HG03196 (cell line): ENCODE measurements at regions not wholly inside any gene's neighbourhood (a gene's known extent, or its start where the extent isn't known, plus 50 kb on each side); places are given as distances from the start of the nearest gene placed in this dataset.
"Not testable (repeated sequence)": the region's sequence is repeated elsewhere in the genome, so short reads cannot be mapped to it uniquely, and the experiment has no call there.

Experiments
- ATAC-seq: cut with Tn5 transposase; IDR thresholded peaks from one replicate; pipeline ENCODE4 v1.9.1; 2021; ENCODE audit not compliant: unreplicated experiment

GRCh38 chrX:69063486-69063885 is 101.8 kb downstream of the PJA1 start:
- no peak for ATAC-seq

- ATAC-seq, result no peak
Observed at GRCh38 chrX:69062493-69062892, 102.8 kb downstream of the PJA1 start.

GRCh38 chrX:69060631-69061408 is 104.4 kb downstream of the PJA1 start:
- no peak for ATAC-seq

- no peak for ATAC-seq
Observed at GRCh38 chrX:69055193-69055592, 110.1 kb downstream of the PJA1 start.

- not testable (repeated sequence) for ATAC-seq
Observed at GRCh38 chrX:69054497-69054896, 110.8 kb downstream of the PJA1 start.

GRCh38 chrX:69051901-69052300 is 113.4 kb downstream of the PJA1 start:
- no peak for ATAC-seq

GRCh38 chrX:69050051-69050765 is 115.0 kb downstream of the PJA1 start:
- ATAC-seq, result no peak

GRCh38 chrX:69046996-69047490 is 118.2 kb downstream of the PJA1 start:
- no peak for ATAC-seq

- no peak for ATAC-seq
Observed at GRCh38 chrX:69045616-69046345, 119.5 kb downstream of the PJA1 start.

GRCh38 chrX:69038816-69039215 is 126.4 kb downstream of the PJA1 start:
- no peak for ATAC-seq

- no peak for ATAC-seq
Observed at GRCh38 chrX:69038188-69038587, 127.1 kb downstream of the PJA1 start.

GRCh38 chrX:69037786-69038185 is 127.5 kb downstream of the PJA1 start:
- ATAC-seq, result no peak

- ATAC-seq, result no peak
Observed at GRCh38 chrX:69036674-69037573, 128.3 kb downstream of the PJA1 start.

- no peak for ATAC-seq
Observed at GRCh38 chrX:69034451-69034850, 130.8 kb downstream of the PJA1 start.

GRCh38 chrX:69033936-69034335 is 131.3 kb downstream of the PJA1 start:
- ATAC-seq, result no peak

GRCh38 chrX:69032601-69033000 is 132.7 kb downstream of the PJA1 start:
- no peak for ATAC-seq

GRCh38 chrX:69031971-69032391 is 133.3 kb downstream of the PJA1 start:
- no peak for ATAC-seq

GRCh38 chrX:69031181-69031580 is 134.1 kb downstream of the PJA1 start:
- no peak for ATAC-seq

- no peak for ATAC-seq
Observed at GRCh38 chrX:69029771-69030170, 135.5 kb downstream of the PJA1 start.

GRCh38 chrX:69028761-69029120 is 136.5 kb downstream of the PJA1 start:
- no peak for ATAC-seq
